ENCODE measurements at regions not wholly inside any gene's neighbourhood (a gene's known extent, or its start where the extent isn't known, plus 50 kb on each side); places are given as distances from the start of the nearest gene placed in this dataset.

DNA sequence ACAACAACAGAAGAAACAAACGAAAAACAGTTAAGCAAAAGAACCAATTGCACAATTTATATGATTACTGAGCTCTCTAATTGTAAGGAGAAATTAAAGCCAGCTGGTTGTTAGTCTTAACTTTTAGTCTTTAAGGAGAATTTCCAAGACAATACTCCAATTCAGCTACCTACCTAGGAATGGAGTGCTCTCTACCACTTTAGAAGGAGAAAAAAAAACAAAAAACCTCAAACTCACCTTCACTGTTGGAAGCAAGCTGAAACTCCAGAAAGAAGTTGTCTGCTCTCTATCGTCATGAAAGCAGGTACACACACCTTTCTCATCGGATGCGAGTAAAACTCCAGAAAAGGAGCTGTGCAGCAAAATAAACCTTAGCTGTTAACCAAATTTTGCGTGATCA lies 86.1 kb upstream of the NPY2R start:
- TF ChIP-seq, protein P1, sequence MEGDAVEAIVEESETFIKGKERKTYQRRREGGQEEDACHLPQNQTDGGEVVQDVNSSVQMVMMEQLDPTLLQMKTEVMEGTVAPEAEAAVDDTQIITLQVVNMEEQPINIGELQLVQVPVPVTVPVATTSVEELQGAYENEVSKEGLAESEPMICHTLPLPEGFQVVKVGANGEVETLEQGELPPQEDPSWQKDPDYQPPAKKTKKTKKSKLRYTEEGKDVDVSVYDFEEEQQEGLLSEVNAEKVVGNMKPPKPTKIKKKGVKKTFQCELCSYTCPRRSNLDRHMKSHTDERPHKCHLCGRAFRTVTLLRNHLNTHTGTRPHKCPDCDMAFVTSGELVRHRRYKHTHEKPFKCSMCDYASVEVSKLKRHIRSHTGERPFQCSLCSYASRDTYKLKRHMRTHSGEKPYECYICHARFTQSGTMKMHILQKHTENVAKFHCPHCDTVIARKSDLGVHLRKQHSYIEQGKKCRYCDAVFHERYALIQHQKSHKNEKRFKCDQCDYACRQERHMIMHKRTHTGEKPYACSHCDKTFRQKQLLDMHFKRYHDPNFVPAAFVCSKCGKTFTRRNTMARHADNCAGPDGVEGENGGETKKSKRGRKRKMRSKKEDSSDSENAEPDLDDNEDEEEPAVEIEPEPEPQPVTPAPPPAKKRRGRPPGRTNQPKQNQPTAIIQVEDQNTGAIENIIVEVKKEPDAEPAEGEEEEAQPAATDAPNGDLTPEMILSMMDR (IDR thresholded peaks at IDR 0.05; ENCODE audit: low read depth, low read length, poor library complexity, severe bottlenecking): no peak
- no peak for TF ChIP-seq EZH2phosphoT487 (IDR thresholded peaks at IDR 0.05; ENCODE audit: borderline replicate concordance, low read length)
